GM10248 (cell line): ENCODE measurements at regions not wholly inside any gene's neighbourhood (a gene's known extent, or its start where the extent isn't known, plus 50 kb on each side); places are given as distances from the start of the nearest gene placed in this dataset.

Experiments used
- CTCF ChIA-PET: fragments of 300-600 bp; sonication (Branson Sonifier 250); formaldehyde crosslinking; extraction: SDS; loops from one replicate; lab custom pipeline; 2021; ENCODE audit warnings: antibody characterized with exemption; lab: Yijun Ruan, JAX
- POLR2A ChIA-PET: fragments of 350-650 bp; sonication (Branson Sonifier 250); formaldehyde crosslinking; extraction: SDS; loops from one replicate; lab custom pipeline; 2020; ENCODE audit warnings: antibody characterized with exemption; lab: Yijun Ruan, JAX
- DNase-seq: peaks from one replicate; pipeline ENCODE4 v3.0.0; 2012; ENCODE audit errors: extremely low spot score
- CTCF ChIP-seq: IDR thresholded peaks from 2 replicates; pipeline ENCODE4 v1.5.1; 2012; ENCODE audit warnings: mild to moderate bottlenecking, low read depth; ENCODE audit errors: extremely low read depth, missing control alignments, control extremely low read depth

- no peak for DNase-seq
- POLR2A ChIA-PET: no interaction called here
- CTCF ChIA-PET: no interaction called here
- no peak for TF ChIP-seq CTCF
Observed at GRCh38 chr7:81370822-81371221, 399.0 kb downstream of the HGF start.

GRCh38 chr7:81367326-81367931, 402.4 kb downstream of the HGF start:
- POLR2A ChIA-PET: no interaction called here
- CTCF ChIA-PET: no interaction called here
- no peak for TF ChIP-seq CTCF
- no peak for DNase-seq

- ChIA-PET CTCF (no interaction called here), POLR2A (no interaction called here)
- DNase-seq: no peak
- no peak for TF ChIP-seq CTCF
Observed at GRCh38 chr7:81366546-81366945, 403.3 kb downstream of the HGF start.

GRCh38 chr7:81361769-81362312, 408.0 kb downstream of the HGF start:
- DNase-seq: no peak
- POLR2A ChIA-PET: no interaction called here
- no peak for TF ChIP-seq CTCF
- CTCF ChIA-PET: interaction anchor here (1.4 kb wide), 1 partner anchor 21 kb away, joined by 3 read pairs; no protein-coding TSS in a partner anchor

- ChIA-PET POLR2A (no interaction called here), CTCF (no interaction called here)
- DNase-seq: no peak
- no peak for TF ChIP-seq CTCF
Observed at GRCh38 chr7:81355911-81356310, 413.9 kb downstream of the HGF start.

- TF ChIP-seq CTCF: no peak
- no peak for DNase-seq
- CTCF ChIA-PET: no interaction called here
- POLR2A ChIA-PET: no interaction called here
Observed at GRCh38 chr7:81349044-81349443, 420.8 kb downstream of the HGF start.
